ENCODE measurements at regions not wholly inside any gene's neighbourhood (a gene's known extent, or its start where the extent isn't known, plus 50 kb on each side); places are given as distances from the start of the nearest gene placed in this dataset.
"Not testable (repeated sequence)": the region's sequence is repeated elsewhere in the genome, so short reads cannot be mapped to it uniquely, and the experiment has no call there.

- H3K4me1 ChIP-seq (ENCODE audit: control insufficient read depth, insufficient read depth, low read length): peaks cover 53% of the 10 kb centered on the region
- 0 out of 2 replicates have a peak overlapping the region, but pooled peaks have one; percentile 3 for H3K4me3 ChIP-seq (ENCODE audit: low read depth, low read length)
- H3K9ac ChIP-seq (ENCODE audit: low read depth, low read length): no peak overlapping the region
Observed at GRCh38 chr6:56838965-56839364, 115.9 kb upstream of the BEND6 start.

GRCh38 chr6:56838016-56838555 lies 116.8 kb upstream of the BEND6 start:
- H3K9me3 ChIP-seq (ENCODE audit: control insufficient read depth, insufficient read depth, low read length): no peaks in the 10 kb centered on the region
- no peak overlapping the region for H3K9ac ChIP-seq (ENCODE audit: low read depth, low read length)
- H3K27me3 ChIP-seq (ENCODE audit: control insufficient read depth, insufficient read depth, low read length): no peaks in the 10 kb centered on the region
- no peaks in the 10 kb centered on the region for H3K36me3 ChIP-seq (ENCODE audit: control insufficient read depth, insufficient read depth, low read length)
- H3K27ac ChIP-seq (ENCODE audit: low read depth, low read length): no peak overlapping the region
- H3K4me1 ChIP-seq (ENCODE audit: control insufficient read depth, insufficient read depth, low read length): peaks cover 56% of the 10 kb centered on the region
- no peak overlapping the region for H3K4me3 ChIP-seq (ENCODE audit: low read depth, low read length)

More at GRCh38 chr6:56838965-56839364, 115.9 kb upstream of the BEND6 start:
- no peaks in the 10 kb centered on the region for H3K36me3 ChIP-seq (ENCODE audit: control insufficient read depth, insufficient read depth, low read length)
- H3K27ac ChIP-seq (ENCODE audit: low read depth, low read length): peak overlapping the region; percentile 32
- no peaks in the 10 kb centered on the region for H3K9me3 ChIP-seq (ENCODE audit: control insufficient read depth, insufficient read depth, low read length)
- no peaks in the 10 kb centered on the region for H3K27me3 ChIP-seq (ENCODE audit: control insufficient read depth, insufficient read depth, low read length)

GRCh38 chr6:56837322-56837894 lies 117.5 kb upstream of the BEND6 start:
- Histone ChIP-seq H3K9me3 (ENCODE audit: control insufficient read depth, insufficient read depth, low read length) (no peaks in the 10 kb centered on the region), H3K4me1 (ENCODE audit: control insufficient read depth, insufficient read depth, low read length) (peaks cover 57% of the 10 kb centered on the region), H3K27ac (ENCODE audit: low read depth, low read length) (no peak overlapping the region), H3K4me3 (ENCODE audit: low read depth, low read length) (no peak overlapping the region), H3K27me3 (ENCODE audit: control insufficient read depth, insufficient read depth, low read length) (no peaks in the 10 kb centered on the region), H3K36me3 (ENCODE audit: control insufficient read depth, insufficient read depth, low read length) (no peaks in the 10 kb centered on the region), H3K9ac (ENCODE audit: low read depth, low read length) (no peak overlapping the region)

GRCh38 chr6:56835612-56836011 lies 119.3 kb upstream of the BEND6 start:
- Histone ChIP-seq H3K9me3 (ENCODE audit: control insufficient read depth, insufficient read depth, low read length) (no peaks in the 10 kb centered on the region), H3K4me1 (ENCODE audit: control insufficient read depth, insufficient read depth, low read length) (peaks cover 50% of the 10 kb centered on the region)

GRCh38 chr6:56833873-56834272 lies 121.0 kb upstream of the BEND6 start:
- H3K4me1 ChIP-seq (ENCODE audit: control insufficient read depth, insufficient read depth, low read length): peaks cover 47% of the 10 kb centered on the region

More at GRCh38 chr6:56835612-56836011, 119.3 kb upstream of the BEND6 start:
- Histone ChIP-seq H3K27me3 (ENCODE audit: control insufficient read depth, insufficient read depth, low read length) (no peaks in the 10 kb centered on the region), H3K36me3 (ENCODE audit: control insufficient read depth, insufficient read depth, low read length) (no peaks in the 10 kb centered on the region), H3K27ac (ENCODE audit: low read depth, low read length) (no peak overlapping the region), H3K9ac (ENCODE audit: low read depth, low read length) (no peak overlapping the region), H3K4me3 (ENCODE audit: low read depth, low read length) (no peak overlapping the region)

GRCh38 chr6:56833127-56833791 lies 121.6 kb upstream of the BEND6 start:
- Histone ChIP-seq H3K9ac (ENCODE audit: low read depth, low read length) (no peak overlapping the region), H3K27me3 (ENCODE audit: control insufficient read depth, insufficient read depth, low read length) (no peaks in the 10 kb centered on the region), H3K27ac (ENCODE audit: low read depth, low read length) (no peak overlapping the region), H3K36me3 (ENCODE audit: control insufficient read depth, insufficient read depth, low read length) (no peaks in the 10 kb centered on the region), H3K9me3 (ENCODE audit: control insufficient read depth, insufficient read depth, low read length) (no peaks in the 10 kb centered on the region), H3K4me1 (ENCODE audit: control insufficient read depth, insufficient read depth, low read length) (peaks cover 47% of the 10 kb centered on the region), H3K4me3 (ENCODE audit: low read depth, low read length) (no peak overlapping the region)

More at GRCh38 chr6:56833873-56834272, 121.0 kb upstream of the BEND6 start:
- no peak overlapping the region for H3K9ac ChIP-seq (ENCODE audit: low read depth, low read length)
- H3K9me3 ChIP-seq (ENCODE audit: control insufficient read depth, insufficient read depth, low read length): no peaks in the 10 kb centered on the region
- no peaks in the 10 kb centered on the region for H3K27me3 ChIP-seq (ENCODE audit: control insufficient read depth, insufficient read depth, low read length)
- H3K27ac ChIP-seq (ENCODE audit: low read depth, low read length): no peak overlapping the region
- H3K36me3 ChIP-seq (ENCODE audit: control insufficient read depth, insufficient read depth, low read length): no peaks in the 10 kb centered on the region
- no peak overlapping the region for H3K4me3 ChIP-seq (ENCODE audit: low read depth, low read length)

- no peak overlapping the region for H3K9ac ChIP-seq (ENCODE audit: low read depth, low read length)
- H3K27me3 ChIP-seq (ENCODE audit: control insufficient read depth, insufficient read depth, low read length): no peaks in the 10 kb centered on the region
- H3K27ac ChIP-seq (ENCODE audit: low read depth, low read length): no peak overlapping the region
- H3K36me3 ChIP-seq (ENCODE audit: control insufficient read depth, insufficient read depth, low read length): no peaks in the 10 kb centered on the region
- H3K9me3 ChIP-seq (ENCODE audit: control insufficient read depth, insufficient read depth, low read length): no peaks in the 10 kb centered on the region
- H3K4me3 ChIP-seq (ENCODE audit: low read depth, low read length): no peak overlapping the region
- peaks cover 44% of the 10 kb centered on the region for H3K4me1 ChIP-seq (ENCODE audit: control insufficient read depth, insufficient read depth, low read length)
Observed at GRCh38 chr6:56832225-56832624, 122.7 kb upstream of the BEND6 start.

GRCh38 chr6:56831334-56831733 lies 123.6 kb upstream of the BEND6 start:
- Histone ChIP-seq H3K9ac (ENCODE audit: low read depth, low read length) (no peak overlapping the region), H3K27me3 (ENCODE audit: control insufficient read depth, insufficient read depth, low read length) (no peaks in the 10 kb centered on the region), H3K27ac (ENCODE audit: low read depth, low read length) (no peak overlapping the region), H3K9me3 (ENCODE audit: control insufficient read depth, insufficient read depth, low read length) (no peaks in the 10 kb centered on the region), H3K4me3 (ENCODE audit: low read depth, low read length) (no peak overlapping the region), H3K36me3 (ENCODE audit: control insufficient read depth, insufficient read depth, low read length) (no peaks in the 10 kb centered on the region), H3K4me1 (ENCODE audit: control insufficient read depth, insufficient read depth, low read length) (peaks cover 41% of the 10 kb centered on the region)

GRCh38 chr6:56827908-56828649 lies 126.8 kb upstream of the BEND6 start:
- H3K36me3 ChIP-seq (ENCODE audit: control insufficient read depth, insufficient read depth, low read length): no peaks in the 10 kb centered on the region
- no peak overlapping the region for H3K27ac ChIP-seq (ENCODE audit: low read depth, low read length)
- H3K4me3 ChIP-seq (ENCODE audit: low read depth, low read length): no peak overlapping the region
- H3K4me1 ChIP-seq (ENCODE audit: control insufficient read depth, insufficient read depth, low read length): peaks cover 46% of the 10 kb centered on the region
- no peaks in the 10 kb centered on the region for H3K27me3 ChIP-seq (ENCODE audit: control insufficient read depth, insufficient read depth, low read length)
- no peak overlapping the region for H3K9ac ChIP-seq (ENCODE audit: low read depth, low read length)
- no peaks in the 10 kb centered on the region for H3K9me3 ChIP-seq (ENCODE audit: control insufficient read depth, insufficient read depth, low read length)

- H3K9me3 ChIP-seq (ENCODE audit: control insufficient read depth, insufficient read depth, low read length); H3K27me3 ChIP-seq (ENCODE audit: control insufficient read depth, insufficient read depth, low read length); H3K27ac ChIP-seq (ENCODE audit: low read depth, low read length); H3K4me3 ChIP-seq (ENCODE audit: low read depth, low read length); H3K36me3 ChIP-seq (ENCODE audit: control insufficient read depth, insufficient read depth, low read length); H3K9ac ChIP-seq (ENCODE audit: low read depth, low read length): not testable (repeated sequence)
- peaks cover 40% of the 10 kb centered on the region for H3K4me1 ChIP-seq (ENCODE audit: control insufficient read depth, insufficient read depth, low read length)
Observed at GRCh38 chr6:56824431-56824830, 130.5 kb upstream of the BEND6 start.

- no peak overlapping the region for H3K4me3 ChIP-seq (ENCODE audit: low read depth, low read length)
- no peak overlapping the region for H3K9ac ChIP-seq (ENCODE audit: low read depth, low read length)
- H3K36me3 ChIP-seq (ENCODE audit: control insufficient read depth, insufficient read depth, low read length): no peaks in the 10 kb centered on the region
- no peaks in the 10 kb centered on the region for H3K9me3 ChIP-seq (ENCODE audit: control insufficient read depth, insufficient read depth, low read length)
- no peaks in the 10 kb centered on the region for H3K27me3 ChIP-seq (ENCODE audit: control insufficient read depth, insufficient read depth, low read length)
- peaks cover 39% of the 10 kb centered on the region for H3K4me1 ChIP-seq (ENCODE audit: control insufficient read depth, insufficient read depth, low read length)
- H3K27ac ChIP-seq (ENCODE audit: low read depth, low read length): peak overlapping the region; percentile 14
Observed at GRCh38 chr6:56821005-56821432, 133.9 kb upstream of the BEND6 start.

Measured in HUES48 (cell line).